DOHH2 (cell line): ENCODE measurements at regions not wholly inside any gene's neighbourhood (a gene's known extent, or its start where the extent isn't known, plus 50 kb on each side); places are given as distances from the start of the nearest gene placed in this dataset.
"Not testable (repeated sequence)": the region's sequence is repeated elsewhere in the genome, so short reads cannot be mapped to it uniquely, and the experiment has no call there.

Experiments
- H3F3A ChIP-seq: fragments of 200-600 bp; sonication (generic), shearing (Covaris generic); 2 replicates; pipeline ENCODE4 v1.6.0; 2016; ENCODE audit warnings: antibody characterized with exemption, mild to moderate bottlenecking; ENCODE audit not compliant: control insufficient read depth, insufficient read depth
- H3K27ac ChIP-seq: fragments of 200-600 bp; sonication (generic); 2 replicates; pipeline ENCODE4 v1.5.1; 2014; ENCODE audit warnings: low read depth, mild to moderate bottlenecking, low read length, moderate library complexity
- H3K27me3 ChIP-seq: fragments of 200-600 bp; sonication (generic); 2 replicates; pipeline ENCODE4 v1.6.1; 2014; ENCODE audit warnings: mild to moderate bottlenecking, low read length, mixed read lengths; ENCODE audit not compliant: control insufficient read depth
- H3K36me3 ChIP-seq: fragments of 200-600 bp; sonication (generic); 2 replicates; pipeline ENCODE4 v1.6.1; 2014; ENCODE audit warnings: mild to moderate bottlenecking, low read length, moderate library complexity, mixed read lengths; ENCODE audit not compliant: control insufficient read depth
- H3K4me1 ChIP-seq: fragments of 200-600 bp; sonication (generic); 2 replicates; pipeline ENCODE4 v1.6.1; 2014; ENCODE audit warnings: mild to moderate bottlenecking, low read length, mixed read lengths; ENCODE audit not compliant: control insufficient read depth
- H3K4me2 ChIP-seq: fragments of 200-600 bp; sonication (generic); 2 replicates; pipeline ENCODE4 v1.6.0; 2014; ENCODE audit warnings: mild to moderate bottlenecking, low read length, moderate library complexity
- H3K4me3 ChIP-seq: fragments of 200-600 bp; sonication (generic); 2 replicates; pipeline ENCODE4 v1.5.1; 2014; ENCODE audit warnings: mild to moderate bottlenecking, low read length, mixed read lengths
- H3K79me2 ChIP-seq: fragments of 200-600 bp; sonication (generic); 2 replicates; pipeline ENCODE4 v1.6.1; 2014; ENCODE audit warnings: mild to moderate bottlenecking, low read length, mixed read lengths; ENCODE audit not compliant: control insufficient read depth
- H3K9me2 ChIP-seq: fragments of 200-600 bp; sonication (generic); replicated peaks from 2 replicates; pipeline ENCODE4 v1.6.1; 2014; ENCODE audit warnings: mild to moderate bottlenecking, low read length, mixed read lengths; ENCODE audit not compliant: control insufficient read depth
- H3K9me3 ChIP-seq: fragments of 200-600 bp; sonication (generic); 2 replicates; pipeline ENCODE4 v1.6.1; 2014; ENCODE audit warnings: antibody characterized with exemption, low read length, mixed read lengths; ENCODE audit not compliant: control insufficient read depth, insufficient read depth
- H4K20me1 ChIP-seq: fragments of 200-600 bp; sonication (generic); 2 replicates; pipeline ENCODE4 v1.6.0; 2014; ENCODE audit warnings: low read depth, mild to moderate bottlenecking, antibody characterized with exemption, low read length, moderate library complexity; ENCODE audit not compliant: control insufficient read depth, insufficient read depth

DNA sequence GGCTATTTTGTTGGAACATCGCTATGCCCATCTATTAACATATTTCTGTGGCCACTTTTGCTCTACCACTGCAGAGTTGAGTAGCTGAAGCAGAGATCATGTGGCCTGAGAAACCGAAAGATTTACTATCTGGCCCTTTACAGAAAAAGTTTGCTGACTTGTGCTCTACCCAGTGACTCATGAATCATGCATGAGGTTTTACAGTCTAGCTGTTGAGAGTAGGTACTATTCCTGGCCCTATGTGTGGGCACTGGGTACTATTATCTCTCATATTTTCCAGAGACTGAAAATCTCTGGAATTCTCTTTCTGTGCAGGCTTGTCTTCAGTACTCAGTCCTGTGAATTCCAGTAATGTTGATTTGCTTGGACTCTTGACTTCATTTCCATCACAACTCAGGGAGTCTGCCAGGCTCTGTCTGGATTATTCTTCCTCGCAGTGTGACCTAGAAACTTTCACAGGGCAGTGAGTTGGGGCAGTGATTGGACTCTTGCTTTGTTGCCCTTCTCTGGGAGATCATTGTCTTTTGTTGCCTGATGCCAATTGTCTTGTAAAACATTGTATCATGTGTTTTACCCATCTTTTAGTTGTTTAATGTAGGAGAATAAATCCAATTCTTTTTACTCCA is 121.3 kb upstream of the PRSS12 start:
- H3K36me3 ChIP-seq, H3K9me2 ChIP-seq, H3K27ac ChIP-seq, H4K20me1 ChIP-seq, H3K79me2 ChIP-seq, H3K4me3 ChIP-seq, H3K4me2 ChIP-seq, H3K27me3 ChIP-seq, H3F3A ChIP-seq, H3K9me3 ChIP-seq, H3K4me1 ChIP-seq: not testable (repeated sequence)

DNA sequence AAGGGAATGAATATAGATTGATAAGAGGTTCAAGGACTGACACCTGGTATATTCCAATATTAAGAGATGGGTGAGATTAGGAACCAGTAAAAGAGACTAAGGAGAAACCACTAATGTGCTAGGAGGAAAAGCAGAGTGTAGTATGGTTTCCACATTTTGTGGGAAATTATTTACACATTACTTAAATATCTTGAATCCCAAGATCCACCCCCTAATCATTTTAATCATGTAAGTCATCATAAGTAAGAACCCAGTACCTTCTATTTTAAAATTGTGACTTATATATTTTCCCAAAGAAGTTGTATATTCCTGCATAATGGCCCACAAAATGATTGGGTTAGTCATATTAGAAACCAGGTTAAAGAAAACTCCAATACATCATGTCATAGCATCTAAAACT is 122.0 kb upstream of the PRSS12 start:
- not testable (repeated sequence) for H3K9me2 ChIP-seq, H3K79me2 ChIP-seq, H3K27me3 ChIP-seq, H3K4me2 ChIP-seq, H3K9me3 ChIP-seq, H3K4me3 ChIP-seq, H3K4me1 ChIP-seq, H3K36me3 ChIP-seq, H3K27ac ChIP-seq, H3F3A ChIP-seq, H4K20me1 ChIP-seq

DNA sequence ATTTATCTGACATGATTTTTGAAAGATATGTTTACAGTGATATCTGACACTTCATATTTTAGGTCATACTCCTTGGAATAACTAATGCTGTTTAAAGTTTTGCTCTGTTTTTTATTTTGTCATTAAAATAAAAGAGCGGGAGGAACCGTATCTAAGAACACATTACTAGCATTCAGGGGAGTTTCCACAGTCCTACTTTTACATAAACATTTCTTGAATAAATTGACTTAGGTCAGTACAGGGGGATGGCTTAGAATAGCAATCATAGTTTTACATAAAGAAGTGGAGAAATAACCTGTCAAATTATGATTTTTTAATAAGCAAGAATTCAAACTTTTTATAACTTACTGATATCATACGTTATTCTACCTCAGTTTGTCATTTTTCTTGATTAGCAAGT is 123.1 kb upstream of the PRSS12 start:
- not testable (repeated sequence) for H3K4me3 ChIP-seq, H3K9me3 ChIP-seq, H3K36me3 ChIP-seq, H3K4me1 ChIP-seq, H3K27ac ChIP-seq, H3K27me3 ChIP-seq, H3F3A ChIP-seq, H3K4me2 ChIP-seq, H3K9me2 ChIP-seq, H4K20me1 ChIP-seq, H3K79me2 ChIP-seq

DNA sequence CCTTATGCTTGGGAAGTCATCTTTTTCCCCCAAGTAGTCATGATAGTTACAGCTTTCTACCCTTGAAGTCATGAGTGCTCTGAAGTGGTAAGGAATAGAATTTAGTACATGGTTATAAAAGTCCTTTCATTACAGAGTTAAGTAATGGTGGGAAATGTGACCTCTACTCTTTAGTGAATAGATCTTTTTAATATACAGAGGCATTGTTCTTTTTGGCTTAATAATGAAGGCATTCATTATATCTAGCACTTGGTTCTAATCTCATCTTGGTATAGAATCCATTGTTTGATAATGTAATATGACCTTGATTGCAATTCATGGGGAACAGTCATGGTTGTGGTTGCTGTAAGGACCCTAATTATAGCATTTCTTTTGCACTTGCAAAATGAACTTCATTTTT is 125.0 kb upstream of the PRSS12 start:
- not testable (repeated sequence) for H3K4me3 ChIP-seq, H3K9me2 ChIP-seq, H3K4me2 ChIP-seq, H3K9me3 ChIP-seq, H3F3A ChIP-seq, H4K20me1 ChIP-seq, H3K79me2 ChIP-seq, H3K36me3 ChIP-seq, H3K27ac ChIP-seq, H3K27me3 ChIP-seq, H3K4me1 ChIP-seq

DNA sequence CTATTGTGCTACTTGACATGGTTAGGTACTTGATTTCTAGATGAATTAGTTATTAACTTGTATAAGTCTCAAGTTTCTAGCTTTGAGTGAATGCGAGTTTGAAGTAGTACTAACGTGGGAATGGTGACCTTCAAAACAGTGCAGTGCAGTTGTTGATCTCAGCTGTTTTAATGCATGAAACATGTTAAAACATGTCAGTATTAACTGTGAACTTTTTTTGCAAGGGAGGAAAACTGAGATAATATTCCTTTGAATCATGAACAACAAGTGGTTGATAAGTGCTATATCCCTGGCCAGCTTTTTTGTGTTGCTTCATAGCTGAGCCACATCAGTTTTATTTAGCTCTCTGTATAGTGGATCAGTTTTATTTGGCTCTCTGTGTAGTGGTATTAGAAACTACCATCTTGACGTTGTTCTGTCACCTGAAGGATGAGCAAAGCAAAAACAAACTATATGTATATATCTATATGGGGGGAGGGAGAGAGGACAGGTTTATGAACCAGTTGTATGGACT is 133.1 kb upstream of the PRSS12 start:
- H3K4me3 ChIP-seq, H3K9me2 ChIP-seq, H3K36me3 ChIP-seq, H4K20me1 ChIP-seq, H3K27ac ChIP-seq, H3K4me2 ChIP-seq, H3F3A ChIP-seq, H3K9me3 ChIP-seq, H3K79me2 ChIP-seq, H3K27me3 ChIP-seq, H3K4me1 ChIP-seq: not testable (repeated sequence)

DNA sequence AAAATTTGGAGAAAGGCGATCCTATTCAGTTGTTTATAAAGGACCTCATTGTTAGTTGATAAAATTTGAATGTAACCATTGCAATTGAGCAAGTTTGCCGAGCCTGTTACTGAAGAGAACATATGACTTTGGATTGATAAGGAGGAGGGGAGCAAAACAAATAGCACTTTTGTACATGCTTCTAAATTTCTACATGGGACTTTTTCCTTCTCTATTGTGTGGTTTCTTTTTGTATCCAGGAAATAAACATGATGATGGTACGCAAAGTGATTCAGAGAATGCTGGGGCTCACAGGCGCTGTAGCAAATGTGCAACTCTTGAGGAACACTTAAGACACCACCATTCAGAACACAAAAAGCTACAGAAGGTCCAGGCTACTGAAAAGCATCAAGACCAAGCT is 140.2 kb upstream of the PRSS12 start:
- H3K9me3 ChIP-seq, H3K27me3 ChIP-seq, H4K20me1 ChIP-seq, H3K79me2 ChIP-seq, H3K4me3 ChIP-seq, H3K4me1 ChIP-seq, H3F3A ChIP-seq, H3K9me2 ChIP-seq, H3K27ac ChIP-seq, H3K36me3 ChIP-seq, H3K4me2 ChIP-seq: not testable (repeated sequence)

DNA sequence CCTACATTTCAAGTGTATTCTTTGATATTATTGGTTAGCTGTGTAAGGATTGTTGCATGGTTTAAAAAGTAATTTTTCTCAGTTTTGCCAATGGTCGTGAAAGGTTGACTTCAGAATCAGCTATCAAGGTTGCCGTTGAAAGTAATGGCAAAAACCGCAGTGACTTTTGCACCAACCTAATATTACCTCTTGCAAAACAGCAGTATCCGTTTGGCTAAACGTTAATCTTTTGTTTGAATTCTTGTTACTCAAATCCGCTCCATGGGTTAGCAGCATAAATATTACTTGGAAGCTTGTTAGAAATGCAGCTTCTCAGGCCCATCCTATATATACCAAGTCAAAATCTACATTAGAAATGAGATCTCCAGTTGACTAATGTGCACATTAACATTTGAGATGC is 141.6 kb upstream of the PRSS12 start:
- H3K4me3 ChIP-seq, H3K4me1 ChIP-seq, H3K79me2 ChIP-seq, H4K20me1 ChIP-seq, H3K27me3 ChIP-seq, H3K27ac ChIP-seq, H3K9me2 ChIP-seq, H3K9me3 ChIP-seq, H3F3A ChIP-seq, H3K4me2 ChIP-seq, H3K36me3 ChIP-seq: not testable (repeated sequence)

DNA sequence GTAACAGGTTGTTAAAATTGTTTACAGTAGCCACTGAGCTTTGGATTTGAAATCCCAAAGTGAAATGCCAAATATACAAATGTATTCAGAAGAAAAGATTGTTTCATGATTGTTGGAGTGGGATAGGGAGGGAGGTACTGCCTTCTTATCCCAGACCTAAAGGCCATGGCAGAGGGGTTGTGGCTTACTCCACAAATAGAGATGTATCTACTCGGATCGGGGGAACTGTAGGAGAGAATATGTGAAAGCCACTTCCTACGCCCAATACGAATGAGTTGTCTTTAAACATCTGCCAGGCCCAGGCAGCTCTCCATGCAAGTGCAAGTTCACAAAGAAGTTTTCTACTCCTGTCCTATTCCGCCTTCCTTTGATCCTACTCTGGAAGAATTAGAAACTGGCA is 150.2 kb upstream of the PRSS12 start:
- not testable (repeated sequence) for H3K36me3 ChIP-seq, H3K4me1 ChIP-seq, H3F3A ChIP-seq, H3K9me3 ChIP-seq, H3K9me2 ChIP-seq, H3K27me3 ChIP-seq, H3K27ac ChIP-seq, H3K79me2 ChIP-seq, H3K4me3 ChIP-seq, H3K4me2 ChIP-seq, H4K20me1 ChIP-seq
